ENCODE measurements at regions not wholly inside any gene's neighbourhood (a gene's known extent, or its start where the extent isn't known, plus 50 kb on each side); places are given as distances from the start of the nearest gene placed in this dataset.

GRCh38 chr5:82692826-82693225, 384.4 kb downstream of the TMEM167A start (continued):
- TF ChIP-seq NR0B1 (IDR thresholded peaks at IDR 0.05; ENCODE audit: partially characterized antibody) (no peak), ZNF449 (CRISPR knock-in tag; IDR thresholded peaks at IDR 0.05) (no peak), ZNF143 (CRISPR knock-in tag; IDR thresholded peaks at IDR 0.05) (no peak), ZNF780A (CRISPR knock-in tag; IDR thresholded peaks at IDR 0.05) (no peak), ARID4B (CRISPR knock-in tag; IDR thresholded peaks at IDR 0.05) (no peak), ZNF518B (CRISPR knock-in tag; IDR thresholded peaks at IDR 0.05) (no peak), FOXO4 (CRISPR knock-in tag; IDR thresholded peaks at IDR 0.05) (no peak), TEAD4 (IDR thresholded peaks at IDR 0.05; ENCODE audit: low read length) (no peak), TEAD4 (CRISPR knock-in tag; IDR thresholded peaks at IDR 0.05; ENCODE audit: borderline replicate concordance) (no peak), HMG20B (CRISPR knock-in tag; IDR thresholded peaks at IDR 0.05) (no peak), NCOA2 (IDR thresholded peaks at IDR 0.05; ENCODE audit: partially characterized antibody in 2 of 2) (no peak), MECOM (CRISPR knock-in tag; IDR thresholded peaks at IDR 0.05) (no peak)
